Keratinocyte (primary cell): ENCODE measurements at regions not wholly inside any gene's neighbourhood (a gene's known extent, or its start where the extent isn't known, plus 50 kb on each side); places are given as distances from the start of the nearest gene placed in this dataset.
"Not testable (repeated sequence)": the region's sequence is repeated elsewhere in the genome, so short reads cannot be mapped to it uniquely, and the experiment has no call there.

ENCODE experiments used
- DNase-seq: peaks from one replicate; pipeline ENCODE4 v3.0.0-alpha.2; 2011; ENCODE audit warnings: low read depth, missing footprints, low spot score
- FAIRE-seq: peaks from 2 replicates; lab custom pipeline; 2011; peaks lifted over from hg19 to GRCh38; lab: Jason Lieb, UNC
- H2AFZ ChIP-seq: 2 replicates; pipeline ENCODE4 v1.6.0; 2012; ENCODE audit warnings: low read length, control low read depth, inconsistent platforms; ENCODE audit not compliant: control insufficient read depth
- H3K27ac ChIP-seq: 2 replicates; pipeline ENCODE4 v1.5.1; 2011; ENCODE audit warnings: low read length; ENCODE audit not compliant: control insufficient read depth, insufficient read depth
- H3K27me3 ChIP-seq: 3 replicates; pipeline ENCODE4 v1.6.0; 2011; ENCODE audit warnings: low read length; ENCODE audit not compliant: control insufficient read depth, insufficient read depth; ENCODE audit errors: extremely low read depth
- H3K36me3 ChIP-seq, 2 experiments: 2 replicates in 1 of 2; 3 replicates in 1 of 2; pipeline ENCODE4 v1.5.1; 2011; ENCODE audit warnings: low read length in 2 of 2, mild to moderate bottlenecking in 1 of 2; ENCODE audit not compliant: control insufficient read depth in 2 of 2, insufficient read depth in 2 of 2; ENCODE audit errors: extremely low read depth in 1 of 2
- H3K4me1 ChIP-seq: 3 replicates; pipeline ENCODE4 v1.5.1; 2011; ENCODE audit warnings: low read length; ENCODE audit not compliant: control insufficient read depth, insufficient read depth; ENCODE audit errors: extremely low read depth
- H3K4me2 ChIP-seq: 3 replicates; pipeline ENCODE4 v1.6.0; 2011; ENCODE audit warnings: low read depth, low read length; ENCODE audit not compliant: control insufficient read depth, insufficient read depth; ENCODE audit errors: extremely low read depth
- H3K4me3 ChIP-seq, 3 experiments: fragments of 200-600 bp in 1 of 3; sonication (generic) in 1 of 3; 2 replicates in 2 of 3; 3 replicates in 1 of 3; pipeline ENCODE4 v1.5.1; 2011 to 2016; ENCODE audit warnings: low read length in 3 of 3, mild to moderate bottlenecking in 3 of 3, control low read depth in 2 of 3, inconsistent platforms in 1 of 3, low read depth in 1 of 3, mixed read lengths in 1 of 3, mixed run types in 1 of 3, moderate library complexity in 1 of 3; ENCODE audit not compliant: control insufficient read depth in 2 of 3, insufficient read depth in 2 of 3; ENCODE audit errors: extremely low read depth in 1 of 3
- H3K79me2 ChIP-seq: 2 replicates; pipeline ENCODE4 v1.6.0; 2012; ENCODE audit warnings: low read length; ENCODE audit not compliant: control insufficient read depth, insufficient read depth
- H3K9ac ChIP-seq: 3 replicates; pipeline ENCODE4 v1.6.0; 2011; ENCODE audit warnings: low read length; ENCODE audit not compliant: control insufficient read depth, insufficient read depth; ENCODE audit errors: extremely low read depth
- H3K9me1 ChIP-seq: 3 replicates; pipeline ENCODE4 v1.6.0; 2011; ENCODE audit warnings: low read length; ENCODE audit not compliant: control insufficient read depth, insufficient read depth; ENCODE audit errors: extremely low read depth
- H3K9me3 ChIP-seq: 2 replicates; pipeline ENCODE4 v1.5.1; 2012; ENCODE audit warnings: low read depth, low read length; ENCODE audit not compliant: control insufficient read depth
- H4K20me1 ChIP-seq: 3 replicates; pipeline ENCODE4 v1.6.0; 2011; ENCODE audit warnings: low read length; ENCODE audit not compliant: control insufficient read depth, insufficient read depth; ENCODE audit errors: extremely low read depth
- CTCF ChIP-seq, 3 experiments: IDR thresholded peaks in 1 of 3; conservative IDR thresholded peaks in 1 of 3; optimal IDR thresholded peaks in 1 of 3; 2 replicates in 2 of 3; 3 replicates in 1 of 3; pipeline versions ENCODE3 to v1.5.1; 2011; ENCODE audit warnings: low read length in 3 of 3, mild to moderate bottlenecking in 3 of 3, moderate library complexity in 2 of 3, control low read depth in 1 of 3, inconsistent platforms in 1 of 3; ENCODE audit not compliant: insufficient read depth in 2 of 3; ENCODE audit errors: extremely low read depth in 1 of 3
- EZH2 ChIP-seq: IDR thresholded peaks from one replicate; pipeline ENCODE4 v1.6.1; 2012; ENCODE audit warnings: inconsistent platforms, mild to moderate bottlenecking, low read length, moderate library complexity
- dilution Hi-C: fragments of 300-500 bp; cut with MboI; formaldehyde crosslinking; loops from one replicate; pipeline ENCODE4 v1.7.0; 2020; ENCODE audit warnings: low sequenced_read_pairs; ENCODE audit not compliant: extremely low pct_ligation_motif_present

- H3K79me2 ChIP-seq = no peaks in the 10 kb centered on the region
- H3K27me3 ChIP-seq = no peaks in the 10 kb centered on the region
- DNase-seq (no peak), FAIRE-seq (no peak)
- no peaks in the 10 kb centered on the region for H4K20me1 ChIP-seq
- H3K27ac ChIP-seq = no peak overlapping the region
- H3K4me2 ChIP-seq = no peak overlapping the region
- H3K9ac ChIP-seq = no peak overlapping the region
- no peaks in the 10 kb centered on the region for H3K9me3 ChIP-seq
- dilution Hi-C loops = no loop called here
- H3K9me1 ChIP-seq = no peaks in the 10 kb centered on the region
- no peak overlapping the region for H2AFZ ChIP-seq
- H3K36me3 ChIP-seq = no peaks in the 10 kb centered on the region
- H3K4me1 ChIP-seq = peaks cover 17% of the 10 kb centered on the region
- no peak overlapping the region for H3K4me3 ChIP-seq
- TF ChIP-seq EZH2 = no peak
- no peak for TF ChIP-seq CTCF (optimal IDR thresholded peaks at IDR 0.05 in 1 of 3, IDR thresholded peaks at IDR 0.05 in 1 of 3, conservative IDR thresholded peaks at IDR 0.05 in 1 of 3; ENCODE audit: extremely low read depth in 1 of 3, insufficient read depth in 2 of 3, low read length in 3 of 3)
These were observed 972.7 kb downstream of the PRIM2 start for GRCh38 chr6:58290177-58290576.

GRCh38 chr6:58291319-58291718 is 973.9 kb downstream of the PRIM2 start:
- H3K9me1 ChIP-seq, H2AFZ ChIP-seq, H3K4me3 ChIP-seq, H3K36me3 ChIP-seq, H3K4me2 ChIP-seq, DNase-seq, H4K20me1 ChIP-seq, H3K9ac ChIP-seq, H3K27ac ChIP-seq, H3K9me3 ChIP-seq, dilution Hi-C loops, H3K79me2 ChIP-seq, H3K27me3 ChIP-seq: not testable (repeated sequence)
- H3K4me1 ChIP-seq = peaks cover 17% of the 10 kb centered on the region
- FAIRE-seq = peak; percentile 99

- H3K4me1 ChIP-seq, H3K9me1 ChIP-seq, H4K20me1 ChIP-seq, H3K9ac ChIP-seq, H2AFZ ChIP-seq, dilution Hi-C loops, H3K27ac ChIP-seq, H3K36me3 ChIP-seq, H3K27me3 ChIP-seq, DNase-seq, H3K9me3 ChIP-seq, H3K4me2 ChIP-seq, H3K4me3 ChIP-seq, H3K79me2 ChIP-seq: not testable (repeated sequence)
- peak; percentile 59 for FAIRE-seq
These were observed 990.5 kb downstream of the PRIM2 start for GRCh38 chr6:58307901-58308300.

GRCh38 chr6:58332108-58332507 is 1014.7 kb downstream of the PRIM2 start:
- H3K36me3 ChIP-seq, H4K20me1 ChIP-seq, dilution Hi-C loops, H3K4me3 ChIP-seq, H3K9ac ChIP-seq, H3K27ac ChIP-seq, H3K27me3 ChIP-seq, H3K4me1 ChIP-seq, FAIRE-seq, H3K4me2 ChIP-seq, H3K9me3 ChIP-seq, H3K79me2 ChIP-seq, H2AFZ ChIP-seq, H3K9me1 ChIP-seq, DNase-seq: not testable (repeated sequence)
